K562 (cell line): ENCODE measurements at regions not wholly inside any gene's neighbourhood (a gene's known extent, or its start where the extent isn't known, plus 50 kb on each side); places are given as distances from the start of the nearest gene placed in this dataset.

ENCODE experiments used
- CHD2 ChIP-seq: IDR thresholded peaks from 2 replicates; pipeline ENCODE4 v1.6.1; 2011; ENCODE audit warnings: low read depth, low read length
- HDGF ChIP-seq: fragments of 450-650 bp; IDR thresholded peaks from 2 replicates; pipeline ENCODE4 v1.6.1; 2016
- TF ChIP-seq, protein P1 (sequence below): fragments of 450-650 bp; IDR thresholded peaks from 2 replicates; pipeline ENCODE4 v1.6.1; 2016; ENCODE audit warnings: low read depth
- TF ChIP-seq, protein P2 (sequence below): fragments of 250-450 bp; sonication (Bioruptor Pico); IDR thresholded peaks from 2 replicates; pipeline ENCODE4 v1.8.0; 2022; ENCODE audit warnings: moderate library complexity, mild to moderate bottlenecking, inconsistent platforms
- TF ChIP-seq, protein P3 (sequence below): fragments of 250-450 bp; sonication (Bioruptor Pico); IDR thresholded peaks from 2 replicates; pipeline ENCODE4 v1.9.0; 2021; ENCODE audit warnings: mild to moderate bottlenecking, inconsistent platforms
- TF ChIP-seq, protein P4 (sequence below): fragments of 450-650 bp; IDR thresholded peaks from 2 replicates; pipeline ENCODE4 v1.7.0; 2016; ENCODE audit warnings: borderline replicate concordance
- TF ChIP-seq, protein P5 (sequence below), 3 experiments: fragments of 200-800 bp in 1 of 3; sonication (Bioruptor generic) in 1 of 3; sonication (generic) in 1 of 3; formaldehyde crosslinking in 1 of 3; IDR thresholded peaks; 2 replicates each; pipeline versions ENCODE4 v1.6.1 to v1.8.0; 2016 to 2022; ENCODE audit warnings: mild to moderate bottlenecking in 2 of 3, missing compliant biosample characterization in 2 of 3, missing genetic modification characterization in 2 of 3, missing genetic modification reagents in 1 of 3

DNA sequence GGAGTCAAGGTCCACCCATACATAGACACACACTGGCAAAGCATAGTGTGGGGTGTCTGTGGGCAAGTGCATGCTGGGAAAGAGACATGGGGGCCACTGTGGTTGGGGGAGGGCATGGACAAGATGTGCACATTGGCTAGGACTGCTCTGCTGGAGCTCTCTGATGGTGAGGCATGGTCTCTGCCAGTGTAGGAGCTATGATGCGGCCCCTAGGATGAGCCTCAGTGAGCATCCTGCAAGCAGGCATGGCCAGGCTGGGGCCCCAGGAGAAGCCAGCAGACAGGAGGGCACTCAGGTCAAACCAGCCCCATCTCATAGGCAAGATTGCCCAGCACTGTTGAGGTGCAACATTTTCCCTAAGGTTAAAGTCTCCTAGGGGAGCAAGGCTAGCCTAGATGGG, 489.4 kb downstream of the DNAJB9 start (continued):
- TF ChIP-seq, protein P1, sequence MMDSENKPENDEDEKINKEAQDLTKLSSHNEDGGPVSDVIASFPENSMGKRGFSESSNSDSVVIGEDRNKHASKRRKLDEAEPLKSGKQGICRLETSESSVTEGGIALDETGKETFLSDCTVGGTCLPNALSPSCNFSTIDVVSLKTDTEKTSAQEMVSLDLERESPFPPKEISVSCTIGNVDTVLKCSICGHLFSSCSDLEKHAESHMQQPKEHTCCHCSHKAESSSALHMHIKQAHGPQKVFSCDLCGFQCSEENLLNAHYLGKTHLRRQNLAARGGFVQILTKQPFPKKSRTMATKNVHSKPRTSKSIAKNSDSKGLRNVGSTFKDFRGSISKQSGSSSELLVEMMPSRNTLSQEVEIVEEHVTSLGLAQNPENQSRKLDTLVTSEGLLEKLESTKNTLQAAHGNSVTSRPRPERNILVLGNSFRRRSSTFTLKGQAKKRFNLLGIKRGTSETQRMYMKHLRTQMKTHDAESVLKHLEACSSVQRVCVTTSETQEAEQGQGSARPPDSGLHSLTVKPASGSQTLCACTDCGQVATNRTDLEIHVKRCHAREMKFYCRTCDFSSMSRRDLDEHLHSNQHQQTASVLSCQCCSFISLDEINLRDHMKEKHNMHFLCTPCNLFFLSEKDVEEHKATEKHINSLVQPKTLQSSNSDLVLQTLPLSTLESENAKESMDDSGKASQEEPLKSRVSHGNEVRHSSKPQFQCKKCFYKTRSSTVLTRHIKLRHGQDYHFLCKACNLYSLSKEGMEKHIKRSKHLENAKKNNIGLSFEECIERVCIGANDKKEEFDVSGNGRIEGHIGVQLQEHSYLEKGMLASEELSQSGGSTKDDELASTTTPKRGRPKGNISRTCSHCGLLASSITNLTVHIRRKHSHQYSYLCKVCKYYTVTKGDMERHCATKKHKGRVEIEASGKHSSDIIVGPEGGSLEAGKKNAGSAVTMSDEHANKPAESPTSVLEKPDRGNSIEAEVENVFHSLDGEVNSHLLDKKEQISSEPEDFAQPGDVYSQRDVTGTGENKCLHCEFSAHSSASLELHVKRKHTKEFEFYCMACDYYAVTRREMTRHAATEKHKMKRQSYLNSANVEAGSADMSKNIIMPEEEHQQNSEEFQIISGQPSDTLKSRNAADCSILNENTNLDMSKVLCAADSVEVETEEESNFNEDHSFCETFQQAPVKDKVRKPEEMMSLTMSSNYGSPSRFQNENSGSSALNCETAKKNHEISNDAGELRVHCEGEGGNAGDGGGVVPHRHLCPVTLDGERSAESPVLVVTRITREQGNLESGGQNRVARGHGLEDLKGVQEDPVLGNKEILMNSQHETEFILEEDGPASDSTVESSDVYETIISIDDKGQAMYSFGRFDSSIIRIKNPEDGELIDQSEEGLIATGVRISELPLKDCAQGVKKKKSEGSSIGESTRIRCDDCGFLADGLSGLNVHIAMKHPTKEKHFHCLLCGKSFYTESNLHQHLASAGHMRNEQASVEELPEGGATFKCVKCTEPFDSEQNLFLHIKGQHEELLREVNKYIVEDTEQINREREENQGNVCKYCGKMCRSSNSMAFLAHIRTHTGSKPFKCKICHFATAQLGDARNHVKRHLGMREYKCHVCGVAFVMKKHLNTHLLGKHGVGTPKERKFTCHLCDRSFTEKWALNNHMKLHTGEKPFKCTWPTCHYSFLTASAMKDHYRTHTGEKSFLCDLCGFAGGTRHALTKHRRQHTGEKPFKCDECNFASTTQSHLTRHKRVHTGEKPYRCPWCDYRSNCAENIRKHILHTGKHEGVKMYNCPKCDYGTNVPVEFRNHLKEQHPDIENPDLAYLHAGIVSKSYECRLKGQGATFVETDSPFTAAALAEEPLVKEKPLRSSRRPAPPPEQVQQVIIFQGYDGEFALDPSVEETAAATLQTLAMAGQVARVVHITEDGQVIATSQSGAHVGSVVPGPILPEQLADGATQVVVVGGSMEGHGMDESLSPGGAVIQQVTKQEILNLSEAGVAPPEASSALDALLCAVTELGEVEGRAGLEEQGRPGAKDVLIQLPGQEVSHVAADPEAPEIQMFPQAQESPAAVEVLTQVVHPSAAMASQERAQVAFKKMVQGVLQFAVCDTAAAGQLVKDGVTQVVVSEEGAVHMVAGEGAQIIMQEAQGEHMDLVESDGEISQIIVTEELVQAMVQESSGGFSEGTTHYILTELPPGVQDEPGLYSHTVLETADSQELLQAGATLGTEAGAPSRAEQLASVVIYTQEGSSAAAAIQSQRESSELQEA: no peak
- TF ChIP-seq, protein P2, sequence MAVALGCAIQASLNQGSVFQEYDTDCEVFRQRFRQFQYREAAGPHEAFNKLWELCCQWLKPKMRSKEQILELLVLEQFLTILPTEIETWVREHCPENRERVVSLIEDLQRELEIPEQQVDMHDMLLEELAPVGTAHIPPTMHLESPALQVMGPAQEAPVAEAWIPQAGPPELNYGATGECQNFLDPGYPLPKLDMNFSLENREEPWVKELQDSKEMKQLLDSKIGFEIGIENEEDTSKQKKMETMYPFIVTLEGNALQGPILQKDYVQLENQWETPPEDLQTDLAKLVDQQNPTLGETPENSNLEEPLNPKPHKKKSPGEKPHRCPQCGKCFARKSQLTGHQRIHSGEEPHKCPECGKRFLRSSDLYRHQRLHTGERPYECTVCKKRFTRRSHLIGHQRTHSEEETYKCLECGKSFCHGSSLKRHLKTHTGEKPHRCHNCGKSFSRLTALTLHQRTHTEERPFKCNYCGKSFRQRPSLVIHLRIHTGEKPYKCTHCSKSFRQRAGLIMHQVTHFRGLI (CRISPR knock-in tag): no peak
- no peak for TF ChIP-seq CHD2
- TF ChIP-seq, protein P3, sequence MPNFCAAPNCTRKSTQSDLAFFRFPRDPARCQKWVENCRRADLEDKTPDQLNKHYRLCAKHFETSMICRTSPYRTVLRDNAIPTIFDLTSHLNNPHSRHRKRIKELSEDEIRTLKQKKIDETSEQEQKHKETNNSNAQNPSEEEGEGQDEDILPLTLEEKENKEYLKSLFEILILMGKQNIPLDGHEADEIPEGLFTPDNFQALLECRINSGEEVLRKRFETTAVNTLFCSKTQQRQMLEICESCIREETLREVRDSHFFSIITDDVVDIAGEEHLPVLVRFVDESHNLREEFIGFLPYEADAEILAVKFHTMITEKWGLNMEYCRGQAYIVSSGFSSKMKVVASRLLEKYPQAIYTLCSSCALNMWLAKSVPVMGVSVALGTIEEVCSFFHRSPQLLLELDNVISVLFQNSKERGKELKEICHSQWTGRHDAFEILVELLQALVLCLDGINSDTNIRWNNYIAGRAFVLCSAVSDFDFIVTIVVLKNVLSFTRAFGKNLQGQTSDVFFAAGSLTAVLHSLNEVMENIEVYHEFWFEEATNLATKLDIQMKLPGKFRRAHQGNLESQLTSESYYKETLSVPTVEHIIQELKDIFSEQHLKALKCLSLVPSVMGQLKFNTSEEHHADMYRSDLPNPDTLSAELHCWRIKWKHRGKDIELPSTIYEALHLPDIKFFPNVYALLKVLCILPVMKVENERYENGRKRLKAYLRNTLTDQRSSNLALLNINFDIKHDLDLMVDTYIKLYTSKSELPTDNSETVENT (CRISPR knock-in tag): no peak
- TF ChIP-seq, protein P4, sequence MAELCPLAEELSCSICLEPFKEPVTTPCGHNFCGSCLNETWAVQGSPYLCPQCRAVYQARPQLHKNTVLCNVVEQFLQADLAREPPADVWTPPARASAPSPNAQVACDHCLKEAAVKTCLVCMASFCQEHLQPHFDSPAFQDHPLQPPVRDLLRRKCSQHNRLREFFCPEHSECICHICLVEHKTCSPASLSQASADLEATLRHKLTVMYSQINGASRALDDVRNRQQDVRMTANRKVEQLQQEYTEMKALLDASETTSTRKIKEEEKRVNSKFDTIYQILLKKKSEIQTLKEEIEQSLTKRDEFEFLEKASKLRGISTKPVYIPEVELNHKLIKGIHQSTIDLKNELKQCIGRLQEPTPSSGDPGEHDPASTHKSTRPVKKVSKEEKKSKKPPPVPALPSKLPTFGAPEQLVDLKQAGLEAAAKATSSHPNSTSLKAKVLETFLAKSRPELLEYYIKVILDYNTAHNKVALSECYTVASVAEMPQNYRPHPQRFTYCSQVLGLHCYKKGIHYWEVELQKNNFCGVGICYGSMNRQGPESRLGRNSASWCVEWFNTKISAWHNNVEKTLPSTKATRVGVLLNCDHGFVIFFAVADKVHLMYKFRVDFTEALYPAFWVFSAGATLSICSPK: no peak
- no peak for TF ChIP-seq HDGF
- TF ChIP-seq, protein P5, sequence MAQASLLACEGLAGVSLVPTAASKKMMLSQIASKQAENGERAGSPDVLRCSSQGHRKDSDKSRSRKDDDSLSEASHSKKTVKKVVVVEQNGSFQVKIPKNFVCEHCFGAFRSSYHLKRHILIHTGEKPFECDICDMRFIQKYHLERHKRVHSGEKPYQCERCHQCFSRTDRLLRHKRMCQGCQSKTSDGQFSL (CRISPR knock-in tag; IDR thresholded peaks at IDR 0.05): no peak
- TF ChIP-seq, protein P5 (tag; IDR thresholded peaks at IDR 0.05): no peak
